ENCODE measurements at regions not wholly inside any gene's neighbourhood (a gene's known extent, or its start where the extent isn't known, plus 50 kb on each side); places are given as distances from the start of the nearest gene placed in this dataset.

DNA sequence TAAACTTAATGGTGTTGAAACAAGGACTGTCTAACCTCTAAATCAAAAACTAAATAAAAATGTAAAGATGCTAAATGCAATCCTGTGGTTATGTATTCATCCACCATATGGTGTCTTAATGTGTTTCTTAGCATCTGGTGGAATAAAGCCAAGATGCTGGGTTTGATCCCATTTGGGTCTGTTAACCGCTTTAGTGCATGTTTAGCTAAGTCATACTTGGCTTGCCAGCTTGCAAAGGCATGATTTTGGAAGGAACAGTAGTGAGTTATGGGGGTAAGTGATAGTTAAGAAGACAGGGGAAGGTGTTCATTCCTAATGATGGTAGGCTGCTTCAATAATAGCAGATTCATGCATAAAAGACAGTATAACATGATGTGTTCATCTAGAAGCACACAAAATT lies 139.0 kb upstream of the SLC27A6 start:
- WGBS: 86% methylated on average over 1 of the region's 1 CpG
- Histone ChIP-seq H3K4me1 (peaks cover 5% of the 10 kb centered on the region), H3K36me3 (no peaks in the 10 kb centered on the region), H3K27me3 (no peaks in the 10 kb centered on the region), H3K27ac (no peak overlapping the region), H3K4me3 (no peak overlapping the region), H3K9me3 (no peaks in the 10 kb centered on the region)
- no peak for DNase-seq (ENCODE audit: low spot score in 2 of 2)
- TF ChIP-seq EP300 (IDR thresholded peaks at IDR 0.05) (no peak), POLR2AphosphoS5 (IDR thresholded peaks at IDR 0.05) (no peak), POLR2A (IDR thresholded peaks at IDR 0.05) (no peak), CTCF (IDR thresholded peaks at IDR 0.05) (no peak)

DNA sequence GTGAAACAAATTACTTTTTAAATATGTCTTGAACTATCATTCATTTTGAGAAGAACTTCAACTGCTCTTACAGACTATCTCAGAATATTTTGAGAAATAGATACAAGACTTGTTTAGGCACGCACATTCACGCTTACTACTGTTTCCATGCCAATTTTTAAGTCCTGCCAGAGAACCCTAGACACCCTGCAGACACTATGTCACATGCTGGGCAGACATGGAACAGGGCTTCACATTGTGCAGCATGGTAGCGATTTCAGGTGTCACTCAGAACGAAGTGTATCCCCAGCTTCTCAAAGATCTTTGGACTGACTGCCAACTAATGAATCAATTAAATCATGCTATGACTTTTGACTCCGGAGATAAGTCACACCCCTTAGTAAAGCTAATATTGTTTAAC lies 128.7 kb upstream of the SLC27A6 start:
- H3K27me3 ChIP-seq: no peaks in the 10 kb centered on the region
- no peaks in the 10 kb centered on the region for H3K36me3 ChIP-seq
- no peak overlapping the region for H3K27ac ChIP-seq
- 41% methylated on average over 5 of the region's 5 CpGs for WGBS
- H3K4me3 ChIP-seq: no peak overlapping the region
- DNase-seq (ENCODE audit: low spot score in 2 of 2): no peak
- no peak for TF ChIP-seq EP300 (IDR thresholded peaks at IDR 0.05)
- H3K4me1 ChIP-seq: no peaks in the 10 kb centered on the region
- no peaks in the 10 kb centered on the region for H3K9me3 ChIP-seq

- Histone ChIP-seq H3K27me3 (no peaks in the 10 kb centered on the region), H3K4me1 (no peaks in the 10 kb centered on the region), H3K9me3 (no peaks in the 10 kb centered on the region), H3K4me3 (no peak overlapping the region), H3K36me3 (no peaks in the 10 kb centered on the region), H3K27ac (no peak overlapping the region)
- TF ChIP-seq CTCF (IDR thresholded peaks at IDR 0.05): no peak
- TF ChIP-seq POLR2A (IDR thresholded peaks at IDR 0.05): no peak
- TF ChIP-seq POLR2AphosphoS5 (IDR thresholded peaks at IDR 0.05): no peak
- no peak for DNase-seq (ENCODE audit: low spot score in 2 of 2)
Measured at GRCh38 chr5:128838623-128839022, 126.7 kb upstream of the SLC27A6 start.

DNA sequence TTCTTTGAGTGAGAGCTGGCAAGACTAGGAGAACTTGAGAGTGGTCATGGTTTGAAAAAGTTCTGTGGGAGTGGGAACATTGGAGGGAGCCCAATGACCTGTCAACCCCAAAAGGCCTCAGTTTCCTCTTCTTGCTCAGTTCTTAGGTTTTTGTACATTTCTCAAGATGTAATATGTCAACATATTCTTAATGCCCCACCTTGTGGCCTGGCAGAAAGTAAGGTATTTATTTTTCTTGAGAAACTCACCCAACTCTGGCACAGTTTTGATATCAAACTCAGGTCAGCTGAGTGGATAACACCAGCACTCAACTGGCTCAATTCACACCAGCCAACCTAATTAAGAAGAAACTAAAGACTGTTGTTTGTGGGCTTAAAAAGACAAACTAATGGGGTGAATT lies 123.0 kb upstream of the SLC27A6 start:
- H3K4me1 ChIP-seq: no peaks in the 10 kb centered on the region
- no peaks in the 10 kb centered on the region for H3K27me3 ChIP-seq
- no peak overlapping the region for H3K4me3 ChIP-seq
- DNase-seq (ENCODE audit: low spot score in 2 of 2): no peak
- no peak overlapping the region for H3K27ac ChIP-seq
- H3K9me3 ChIP-seq: no peaks in the 10 kb centered on the region
- no peaks in the 10 kb centered on the region for H3K36me3 ChIP-seq
- TF ChIP-seq EP300 (IDR thresholded peaks at IDR 0.05) (no peak), POLR2A (IDR thresholded peaks at IDR 0.05) (no peak), POLR2AphosphoS5 (IDR thresholded peaks at IDR 0.05) (no peak), CTCF (IDR thresholded peaks at IDR 0.05) (no peak)

DNA sequence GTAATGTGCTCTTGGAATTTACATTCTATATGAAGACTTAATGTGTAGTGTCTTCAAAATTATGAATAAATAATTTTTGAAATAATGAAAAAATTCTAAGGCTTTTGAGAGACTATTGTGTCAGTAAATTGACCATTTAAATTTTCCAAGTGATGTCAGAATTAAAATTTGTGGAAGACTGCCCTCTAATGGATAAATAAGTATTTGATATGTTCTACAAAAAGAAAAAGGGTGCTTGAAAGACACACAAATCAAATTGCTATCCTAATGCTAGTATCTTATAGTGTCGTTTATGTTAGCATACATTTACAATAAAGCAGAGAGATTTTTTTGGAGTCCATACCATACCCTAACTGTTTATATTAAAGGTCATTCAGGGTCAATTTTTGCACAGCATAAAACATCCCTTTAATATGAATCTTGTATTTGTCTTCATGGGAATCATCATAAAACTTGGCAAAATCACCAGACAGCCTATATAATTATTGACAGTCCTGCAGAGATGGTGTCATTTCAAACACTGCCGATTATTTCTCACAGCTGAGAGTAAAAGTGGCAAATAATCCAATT lies 120.8 kb upstream of the SLC27A6 start:
- TF ChIP-seq POLR2A (IDR thresholded peaks at IDR 0.05): no peak
- no peak for TF ChIP-seq EP300 (IDR thresholded peaks at IDR 0.05)
- TF ChIP-seq CTCF (IDR thresholded peaks at IDR 0.05): no peak
- TF ChIP-seq POLR2AphosphoS5 (IDR thresholded peaks at IDR 0.05): no peak
- no peaks in the 10 kb centered on the region for H3K36me3 ChIP-seq
- H3K4me1 ChIP-seq: no peaks in the 10 kb centered on the region
- 36% methylated on average over 2 of the region's 2 CpGs for WGBS
- DNase-seq (ENCODE audit: low spot score in 2 of 2): no peak
- no peak overlapping the region for H3K27ac ChIP-seq
- no peaks in the 10 kb centered on the region for H3K27me3 ChIP-seq
- H3K4me3 ChIP-seq: no peak overlapping the region
- H3K9me3 ChIP-seq: no peaks in the 10 kb centered on the region

DNA sequence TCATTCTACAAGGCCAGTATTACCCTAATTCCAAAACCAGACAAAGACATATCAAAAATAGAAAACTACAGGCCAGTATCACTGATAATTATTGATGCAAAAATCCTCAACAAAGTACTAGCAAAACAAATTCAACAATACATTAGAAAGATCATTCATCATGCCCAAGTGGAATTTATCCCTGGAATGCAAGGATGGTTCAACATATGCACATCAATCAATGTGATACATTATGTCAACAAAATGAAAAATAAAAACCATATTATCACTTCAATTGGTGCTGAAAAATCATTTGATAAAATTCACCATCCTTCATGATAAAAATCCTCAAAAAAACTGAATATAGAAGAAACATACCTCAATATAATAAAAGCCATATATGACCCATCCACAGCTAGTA lies 115.2 kb upstream of the SLC27A6 start:
- Histone ChIP-seq H3K36me3 (no peaks in the 10 kb centered on the region), H3K27ac (no peak overlapping the region), H3K4me3 (no peak overlapping the region), H3K27me3 (no peaks in the 10 kb centered on the region), H3K4me1 (no peaks in the 10 kb centered on the region), H3K9me3 (peaks cover 9% of the 10 kb centered on the region)
- no peak for TF ChIP-seq EP300 (IDR thresholded peaks at IDR 0.05)
- TF ChIP-seq POLR2A (IDR thresholded peaks at IDR 0.05): no peak
- no peak for TF ChIP-seq POLR2AphosphoS5 (IDR thresholded peaks at IDR 0.05)
- no peak for DNase-seq (ENCODE audit: low spot score in 2 of 2)
